Coronary artery (tissue), 2 donors: ENCODE measurements at regions not wholly inside any gene's neighbourhood (a gene's known extent, or its start where the extent isn't known, plus 50 kb on each side); places are given as distances from the start of the nearest gene placed in this dataset.

Source experiments
- DNase-seq: peaks from one replicate; pipeline ENCODE4 v3.0.0-alpha.2; 2017; ENCODE audit warnings: low spot score
- H3K27ac ChIP-seq, 2 donors: fragments of 200-600 bp; sonication (generic); one replicate each; pipeline ENCODE4 v1.5.1; 2016 to 2019
- H3K4me3 ChIP-seq: fragments of 200-600 bp; sonication (generic); 2 replicates; pipeline ENCODE4 v1.5.1; 2016; ENCODE audit warnings: mild to moderate bottlenecking, moderate library complexity
- TF ChIP-seq, protein P1 (sequence below): fragments of 200-600 bp; sonication (generic); IDR thresholded peaks from one replicate; pipeline ENCODE4 v1.5.1; 2019; ENCODE audit warnings: antibody characterized with exemption

- TF ChIP-seq, protein P1, sequence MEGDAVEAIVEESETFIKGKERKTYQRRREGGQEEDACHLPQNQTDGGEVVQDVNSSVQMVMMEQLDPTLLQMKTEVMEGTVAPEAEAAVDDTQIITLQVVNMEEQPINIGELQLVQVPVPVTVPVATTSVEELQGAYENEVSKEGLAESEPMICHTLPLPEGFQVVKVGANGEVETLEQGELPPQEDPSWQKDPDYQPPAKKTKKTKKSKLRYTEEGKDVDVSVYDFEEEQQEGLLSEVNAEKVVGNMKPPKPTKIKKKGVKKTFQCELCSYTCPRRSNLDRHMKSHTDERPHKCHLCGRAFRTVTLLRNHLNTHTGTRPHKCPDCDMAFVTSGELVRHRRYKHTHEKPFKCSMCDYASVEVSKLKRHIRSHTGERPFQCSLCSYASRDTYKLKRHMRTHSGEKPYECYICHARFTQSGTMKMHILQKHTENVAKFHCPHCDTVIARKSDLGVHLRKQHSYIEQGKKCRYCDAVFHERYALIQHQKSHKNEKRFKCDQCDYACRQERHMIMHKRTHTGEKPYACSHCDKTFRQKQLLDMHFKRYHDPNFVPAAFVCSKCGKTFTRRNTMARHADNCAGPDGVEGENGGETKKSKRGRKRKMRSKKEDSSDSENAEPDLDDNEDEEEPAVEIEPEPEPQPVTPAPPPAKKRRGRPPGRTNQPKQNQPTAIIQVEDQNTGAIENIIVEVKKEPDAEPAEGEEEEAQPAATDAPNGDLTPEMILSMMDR, result no peak
- DNase-seq, result no peak
- no peak overlapping the region for H3K4me3 ChIP-seq
- no peak overlapping the region for H3K27ac ChIP-seq
These were observed 477.8 kb downstream of the TFEC start for GRCh38 chr7:115552766-115553165.

DNA sequence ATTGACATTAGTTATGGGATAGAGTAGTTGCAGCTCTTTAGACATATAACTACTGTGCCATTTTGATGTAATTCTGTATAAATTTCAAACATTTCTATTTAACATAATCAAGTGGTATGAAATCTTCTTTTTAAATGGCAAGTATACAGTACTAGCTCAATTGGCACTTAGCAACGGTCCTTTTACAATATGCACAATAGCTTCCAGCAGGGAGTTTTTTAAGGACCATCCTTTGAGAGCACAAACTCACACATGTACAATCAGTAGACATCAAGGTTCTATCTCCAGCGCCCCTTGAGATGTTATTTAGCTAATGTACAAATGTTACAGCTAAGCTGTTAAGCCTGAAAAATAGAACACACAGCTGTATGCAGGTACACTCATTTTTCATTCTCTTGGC, 480.7 kb downstream of the TFEC start:
- Histone ChIP-seq H3K4me3 (no peak overlapping the region), H3K27ac (no peak overlapping the region)
- DNase-seq, result no peak
- TF ChIP-seq, protein P1, result no peak

DNA sequence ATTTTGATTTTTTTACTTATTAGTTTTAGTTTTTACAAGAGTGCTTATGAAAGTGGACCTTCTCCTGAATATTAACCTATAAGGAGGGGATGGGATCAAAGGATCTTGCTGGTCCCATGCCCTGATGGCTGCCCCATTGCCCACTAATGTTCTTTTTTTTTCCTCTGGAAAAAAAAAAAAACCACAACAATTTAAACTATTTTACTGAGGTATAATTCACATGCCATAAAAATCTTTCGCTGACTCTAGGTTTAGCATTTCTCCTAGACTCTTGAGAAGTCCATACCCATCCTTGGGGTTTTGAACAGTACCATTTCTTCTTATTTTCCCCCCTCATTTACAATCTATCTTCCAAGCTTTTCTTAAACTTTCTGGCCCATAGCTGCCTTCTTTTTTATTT, 481.8 kb downstream of the TFEC start:
- no peak overlapping the region for H3K27ac ChIP-seq
- H3K4me3 ChIP-seq, result no peak overlapping the region
- no peak for DNase-seq
- TF ChIP-seq, protein P1, result no peak

- TF ChIP-seq, protein P1, result no peak
- H3K4me3 ChIP-seq, result no peak overlapping the region
- no peak for DNase-seq
- no peak overlapping the region for H3K27ac ChIP-seq
These were observed 483.8 kb downstream of the TFEC start for GRCh38 chr7:115546790-115547189.

DNA sequence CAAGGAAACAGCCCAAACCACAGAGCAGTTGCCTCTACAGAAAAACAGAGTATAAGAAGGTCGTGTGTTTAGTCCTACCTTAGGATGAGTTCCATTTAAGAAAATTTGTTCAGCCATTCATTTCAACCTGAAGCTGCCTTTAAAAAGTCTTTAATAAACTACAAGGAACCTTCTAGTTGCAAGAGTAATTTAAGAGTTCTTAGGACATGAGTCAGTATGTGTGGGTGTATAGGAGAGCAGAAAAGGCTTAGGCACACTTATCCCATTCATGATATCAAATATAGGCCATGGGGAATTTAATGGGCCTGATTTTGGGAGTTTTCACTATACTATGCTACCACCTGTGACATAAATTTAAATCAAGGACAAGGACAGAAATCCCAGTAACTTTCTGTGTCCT, 496.8 kb downstream of the TFEC start:
- no peak for DNase-seq
- Histone ChIP-seq H3K27ac (no peak overlapping the region), H3K4me3 (no peak overlapping the region)
- TF ChIP-seq, protein P1, result no peak

DNA sequence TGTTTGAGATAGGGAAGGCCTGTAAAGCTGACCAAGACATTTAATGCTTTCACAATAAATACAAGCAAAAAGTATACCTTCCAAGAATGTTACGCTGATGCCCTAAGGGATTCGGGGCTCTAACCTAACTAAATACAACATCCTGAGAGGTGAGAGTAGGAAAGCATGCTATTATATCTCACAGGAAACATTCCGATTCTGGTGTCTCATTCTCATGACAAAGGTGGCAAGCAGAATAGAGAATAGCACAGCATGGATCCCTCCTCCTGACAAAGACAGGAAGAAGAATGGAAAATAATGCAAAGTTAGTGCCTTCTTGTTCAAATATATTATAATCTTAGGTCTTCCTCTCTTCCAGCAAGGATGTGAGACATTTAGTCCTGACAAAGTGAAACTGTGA, 504.3 kb downstream of the TFEC start:
- TF ChIP-seq, protein P1, result no peak
- H3K27ac ChIP-seq, result no peak overlapping the region
- no peak overlapping the region for H3K4me3 ChIP-seq
- no peak for DNase-seq

- TF ChIP-seq, protein P1, result no peak
- Histone ChIP-seq H3K27ac (no peak overlapping the region), H3K4me3 (no peak overlapping the region)
- no peak for DNase-seq
These were observed 508.4 kb downstream of the TFEC start for GRCh38 chr7:115522174-115522573.
